GM18505 (cell line): ENCODE measurements at regions not wholly inside any gene's neighbourhood (a gene's known extent, or its start where the extent isn't known, plus 50 kb on each side); places are given as distances from the start of the nearest gene placed in this dataset.

Source experiments
- ATAC-seq: cut with Tn5 transposase; IDR thresholded peaks from one replicate; pipeline ENCODE4 v1.9.1; 2021; ENCODE audit not compliant: unreplicated experiment
- POLR2A ChIP-seq: IDR thresholded peaks from 4 replicates; pipeline ENCODE4 v1.6.1; 2011; ENCODE audit warnings: borderline replicate concordance; ENCODE audit not compliant: insufficient read depth, insufficient read length; ENCODE audit errors: extremely low read depth

DNA sequence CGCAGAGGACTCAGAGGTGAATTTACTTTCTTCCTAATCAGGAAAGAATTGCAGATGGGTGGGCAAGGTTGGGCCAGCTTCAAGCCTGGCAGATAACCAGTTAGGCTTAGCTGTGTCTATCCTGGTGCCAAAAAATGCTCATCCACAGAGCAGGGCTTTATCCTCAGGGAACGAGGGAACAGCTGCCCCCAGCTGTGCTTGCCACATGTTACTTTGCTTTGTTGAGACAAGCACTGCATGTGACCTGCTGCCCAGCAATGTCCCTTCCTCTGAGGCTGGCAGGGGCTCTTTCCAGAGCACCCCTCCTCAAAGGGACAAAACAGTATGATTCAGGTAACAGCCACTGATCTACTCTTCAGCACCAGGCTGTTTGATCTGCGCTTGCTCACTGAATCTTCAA is 505.1 kb upstream of the USP24 start:
- no peak for TF ChIP-seq POLR2A

DNA sequence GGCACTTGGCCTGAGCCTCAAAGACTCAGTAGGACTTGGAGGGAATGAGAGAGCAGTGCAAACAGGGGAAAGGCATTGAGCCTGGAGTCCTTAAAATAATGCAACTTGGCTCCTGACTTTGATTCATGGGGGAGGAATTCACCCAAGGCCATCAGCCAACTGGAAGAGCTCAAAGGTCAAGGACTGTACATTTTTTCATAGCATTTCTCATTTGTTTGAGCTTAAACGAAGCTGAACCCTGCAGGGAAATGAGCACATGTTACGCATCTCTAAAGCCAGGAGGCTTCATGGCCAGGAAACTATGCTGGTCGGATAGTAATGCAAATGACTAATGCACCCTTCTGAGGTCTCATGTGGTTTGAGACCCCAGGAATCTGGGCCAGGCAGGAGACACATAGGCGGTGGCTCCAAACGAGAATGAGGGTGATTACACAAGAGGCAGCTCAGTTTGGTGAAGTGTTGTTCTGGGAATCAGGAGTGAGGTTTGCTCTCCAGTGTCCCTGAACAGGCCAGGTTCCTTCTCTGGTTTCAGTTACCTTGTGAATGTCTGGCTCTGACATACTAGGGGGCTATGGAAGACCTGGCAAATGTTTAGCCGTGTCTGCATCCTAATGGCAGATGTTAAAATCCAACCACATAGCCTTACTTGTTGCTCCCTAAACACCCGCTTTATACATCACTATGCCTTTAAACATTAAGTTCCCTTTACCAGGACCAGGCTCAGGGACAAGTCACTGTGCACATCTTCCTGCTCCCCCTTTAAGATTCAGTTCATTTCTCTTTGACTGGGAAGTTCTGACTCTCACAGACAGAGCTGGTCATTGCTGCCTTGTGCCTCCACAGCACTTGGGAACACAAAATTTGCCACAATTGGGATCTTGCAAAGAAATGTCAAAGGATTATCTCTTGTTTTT is 503.9 kb upstream of the USP24 start:
- no peak for ATAC-seq
- TF ChIP-seq POLR2A, result no peak

More for the DNA sequence above, 505.1 kb upstream of the USP24 start:
- ATAC-seq, result no peak

DNA sequence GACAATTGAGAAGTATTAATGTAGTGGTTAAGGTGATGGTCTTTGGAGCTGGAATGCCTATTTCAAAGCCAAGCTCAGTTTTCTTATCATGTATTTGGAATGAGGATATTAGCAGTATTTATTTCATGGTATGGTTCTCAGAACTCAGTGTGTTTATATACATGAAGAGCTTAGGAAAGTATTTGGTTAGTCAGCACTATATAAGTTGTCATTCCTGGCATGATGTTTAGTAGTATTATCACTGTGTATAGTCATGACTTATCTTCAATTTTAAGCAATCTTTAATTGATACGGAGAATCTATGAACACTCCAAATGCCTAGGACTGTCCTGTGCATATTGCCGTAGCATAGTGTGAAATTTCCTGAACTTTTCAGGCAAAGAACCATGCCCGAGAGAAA is 501.9 kb upstream of the USP24 start:
- no peak for ATAC-seq
- TF ChIP-seq POLR2A, result no peak

DNA sequence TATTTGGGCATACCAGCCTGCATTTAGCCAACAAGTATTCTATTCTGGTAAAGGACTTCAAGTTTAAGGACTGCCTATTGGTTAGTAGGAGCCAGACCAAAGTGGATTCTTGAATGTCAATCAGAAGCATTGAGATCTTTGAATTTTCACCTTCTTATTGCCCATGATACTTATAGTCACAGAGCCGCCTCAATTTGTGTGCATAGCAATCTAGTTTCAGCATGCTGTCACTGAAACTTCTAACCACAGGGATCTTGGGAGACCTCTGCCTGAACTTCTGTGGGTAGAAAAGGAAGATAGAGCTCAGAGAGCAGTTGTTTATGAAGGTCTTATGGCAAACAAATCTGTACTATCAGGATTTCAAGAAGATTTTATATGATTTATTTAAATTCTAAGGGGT is 501.4 kb upstream of the USP24 start:
- TF ChIP-seq POLR2A, result no peak
- no peak for ATAC-seq

DNA sequence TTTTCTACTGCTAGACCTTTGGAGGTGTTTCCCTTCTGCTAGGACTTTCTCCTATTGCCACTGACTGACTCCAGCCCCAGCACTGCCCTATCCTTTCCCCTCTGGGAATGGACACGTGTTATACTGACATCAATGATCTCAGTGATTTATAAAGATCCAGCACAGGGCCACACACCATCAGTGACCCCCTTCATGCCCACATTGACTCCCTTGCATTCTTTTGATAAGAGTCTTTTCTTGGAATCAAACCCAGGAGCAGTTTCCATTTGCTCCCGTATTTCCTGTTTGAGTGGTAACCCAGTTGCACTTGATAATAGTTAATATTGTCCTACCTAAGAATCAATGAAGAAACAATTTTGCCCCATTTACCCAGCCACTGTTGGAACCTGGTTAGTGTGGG is 501.0 kb upstream of the USP24 start:
- ATAC-seq, result no peak
- TF ChIP-seq POLR2A, result no peak

DNA sequence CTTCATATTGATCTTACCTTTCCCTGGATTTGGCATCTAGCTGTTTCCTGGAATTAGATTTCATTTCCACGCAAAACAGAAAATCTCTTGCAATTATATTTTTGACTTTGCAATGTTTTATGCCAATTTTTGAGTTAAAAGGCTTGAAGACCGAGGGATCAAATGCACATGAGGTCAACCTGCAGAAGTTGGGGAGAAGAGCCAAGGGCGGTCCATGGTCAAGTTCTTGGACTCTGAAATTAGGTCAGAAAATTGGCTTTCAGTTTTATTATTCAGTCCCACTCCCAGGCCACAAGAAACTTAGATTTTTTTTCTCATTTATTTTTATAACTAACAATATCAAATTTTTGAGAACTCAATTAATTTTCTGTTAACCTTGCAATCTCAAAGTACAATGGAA is 499.1 kb upstream of the USP24 start:
- TF ChIP-seq POLR2A, result no peak
- no peak for ATAC-seq

DNA sequence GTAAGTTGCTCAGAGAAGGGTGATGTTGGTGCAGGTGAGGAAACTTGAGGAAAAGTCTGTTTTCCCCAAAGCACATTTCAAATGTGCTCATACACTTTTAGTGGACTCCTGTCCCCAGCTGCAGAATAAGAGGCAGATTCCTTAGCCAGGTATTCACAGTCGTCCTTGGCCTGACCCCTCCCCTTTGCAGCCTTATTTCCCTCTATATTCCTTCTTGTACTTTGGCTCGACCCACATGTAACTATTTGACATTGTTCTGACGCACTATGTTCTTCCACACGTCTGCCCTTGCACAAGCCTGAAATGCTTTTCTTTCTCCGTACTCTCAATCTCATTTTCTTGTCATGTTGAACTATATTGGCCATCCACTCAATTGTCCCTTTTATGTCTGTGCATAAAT is 498.4 kb upstream of the USP24 start:
- TF ChIP-seq POLR2A, result no peak

DNA sequence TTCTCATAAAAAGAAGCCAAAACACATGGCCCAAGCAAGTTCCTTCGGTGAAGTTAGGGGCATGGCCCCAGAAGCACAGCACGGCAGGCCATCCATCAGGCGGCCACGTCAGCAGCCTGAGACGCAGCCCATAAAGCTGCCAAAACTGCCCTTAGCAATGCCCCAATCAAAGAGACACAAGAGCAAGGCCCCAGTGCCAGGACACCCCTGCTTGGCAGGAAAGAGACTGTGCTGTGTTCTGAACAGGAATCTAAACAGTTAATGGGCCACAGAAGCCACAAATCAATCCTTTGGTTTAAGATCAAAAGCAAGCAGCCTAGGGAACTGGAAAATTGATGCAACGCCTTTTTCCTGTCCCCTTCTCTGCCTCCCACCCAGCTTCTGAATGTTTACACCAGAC is 497.0 kb upstream of the USP24 start:
- ATAC-seq, result no peak
- no peak for TF ChIP-seq POLR2A

More for the DNA sequence above, 498.4 kb upstream of the USP24 start:
- ATAC-seq, result no peak

DNA sequence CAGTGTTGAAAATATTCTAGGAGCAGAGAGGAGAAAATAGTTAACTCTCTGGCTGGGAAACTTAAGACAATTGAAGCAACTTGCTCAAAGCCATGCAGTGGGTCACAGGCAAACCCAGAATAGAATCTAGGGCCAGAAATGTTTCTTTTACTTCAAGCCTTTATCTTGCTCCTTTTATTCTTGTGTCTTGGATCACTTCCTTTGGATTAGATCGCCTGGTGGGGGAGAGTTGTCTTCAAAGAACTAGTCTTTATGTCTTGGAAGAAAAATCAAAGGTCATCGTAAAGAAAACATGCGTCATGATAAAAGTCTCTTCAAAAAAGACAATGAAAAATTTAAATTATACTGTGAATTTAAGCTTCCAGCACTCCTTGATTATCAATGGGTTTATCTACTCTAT is 493.6 kb upstream of the USP24 start:
- TF ChIP-seq POLR2A, result no peak
- ATAC-seq, result no peak

DNA sequence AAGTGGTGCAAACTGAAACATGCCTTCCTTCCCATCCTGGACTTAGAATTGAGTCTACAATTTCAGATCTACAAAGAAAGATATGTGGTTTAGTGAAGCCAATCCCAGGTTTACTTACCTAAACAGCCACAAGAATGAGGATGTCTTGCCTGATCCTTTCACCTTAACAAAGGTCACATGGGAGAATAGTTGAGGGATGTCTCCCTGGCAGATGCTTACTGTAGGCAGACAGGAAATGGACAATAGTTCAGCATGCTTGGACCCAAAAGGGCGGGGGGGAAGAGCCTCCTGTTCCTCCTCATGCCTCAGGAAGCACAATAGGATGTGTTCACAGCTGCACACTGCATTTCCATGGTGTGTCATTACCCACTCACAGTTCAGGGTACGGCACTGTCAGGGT is 492.7 kb upstream of the USP24 start:
- no peak for TF ChIP-seq POLR2A
- ATAC-seq, result no peak

DNA sequence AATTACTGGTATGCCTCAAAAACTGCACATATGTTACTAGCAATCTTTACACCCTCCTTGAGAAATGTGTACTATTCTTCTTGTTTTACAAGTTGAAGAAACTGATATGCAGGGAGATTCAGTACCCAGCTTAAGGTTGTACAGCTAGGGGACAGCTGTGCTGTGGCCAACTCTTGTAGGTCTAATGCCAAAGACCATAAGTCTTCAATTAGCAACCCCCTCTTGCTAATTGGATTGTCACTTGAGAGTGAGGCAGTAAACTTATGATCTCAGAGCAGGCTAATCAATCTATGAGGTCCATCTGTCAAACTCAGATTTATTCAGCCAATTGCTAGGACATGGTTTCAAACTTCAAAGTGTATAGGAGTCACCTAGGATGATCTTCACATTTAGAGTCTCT is 492.0 kb upstream of the USP24 start:
- no peak for TF ChIP-seq POLR2A
- ATAC-seq, result no peak

DNA sequence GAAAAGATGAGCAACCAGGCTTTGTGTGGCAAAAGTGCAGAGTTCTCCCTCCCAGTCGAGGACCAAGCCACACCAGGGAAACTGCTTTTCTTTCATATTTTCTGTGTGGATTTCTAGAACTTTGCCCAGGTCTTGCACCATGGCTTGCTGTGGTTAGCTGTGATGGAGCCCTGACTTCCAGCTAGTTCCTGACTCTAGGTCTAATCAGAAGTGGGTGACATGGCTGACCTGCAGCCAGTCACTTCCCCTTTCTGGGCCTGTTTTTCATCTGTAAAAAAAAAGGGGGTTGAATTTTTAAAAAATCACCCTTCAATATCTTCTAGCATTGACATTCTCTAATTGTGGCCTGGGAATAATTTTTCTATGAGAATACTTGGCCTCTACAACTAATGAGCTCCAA is 491.2 kb upstream of the USP24 start:
- ATAC-seq, result no peak
- TF ChIP-seq POLR2A, result no peak

DNA sequence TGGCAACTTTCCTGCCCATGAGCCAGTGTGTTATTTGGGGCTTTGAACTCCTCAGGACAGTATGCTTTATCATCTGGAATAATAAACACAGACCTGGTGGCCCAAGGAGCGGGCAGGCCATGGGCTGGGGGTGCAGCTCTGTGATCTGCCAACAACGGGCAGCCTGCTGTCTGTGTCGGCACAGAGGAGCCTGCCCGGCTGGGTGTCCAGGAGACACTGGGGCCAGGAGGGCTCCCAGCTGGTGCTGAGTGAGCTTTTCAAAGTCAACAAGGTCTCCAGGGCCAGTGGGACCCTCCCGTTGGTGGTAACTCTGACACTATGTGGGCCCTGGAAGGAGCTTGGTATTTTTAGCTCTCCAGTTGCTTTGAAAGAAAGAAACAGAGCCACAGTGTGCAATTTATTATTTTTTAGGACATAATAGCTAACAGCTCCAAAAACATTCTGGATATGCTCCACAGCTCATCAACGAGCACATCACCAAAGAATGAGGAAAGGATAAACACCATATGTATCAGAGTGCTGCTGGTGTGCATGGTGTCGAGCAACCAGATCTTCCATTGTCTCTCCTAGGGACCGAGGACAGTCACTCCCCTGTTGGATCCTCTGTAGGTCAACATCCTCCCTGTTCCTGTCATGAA is 488.7 kb upstream of the USP24 start:
- ATAC-seq, result no peak
- no peak for TF ChIP-seq POLR2A

DNA sequence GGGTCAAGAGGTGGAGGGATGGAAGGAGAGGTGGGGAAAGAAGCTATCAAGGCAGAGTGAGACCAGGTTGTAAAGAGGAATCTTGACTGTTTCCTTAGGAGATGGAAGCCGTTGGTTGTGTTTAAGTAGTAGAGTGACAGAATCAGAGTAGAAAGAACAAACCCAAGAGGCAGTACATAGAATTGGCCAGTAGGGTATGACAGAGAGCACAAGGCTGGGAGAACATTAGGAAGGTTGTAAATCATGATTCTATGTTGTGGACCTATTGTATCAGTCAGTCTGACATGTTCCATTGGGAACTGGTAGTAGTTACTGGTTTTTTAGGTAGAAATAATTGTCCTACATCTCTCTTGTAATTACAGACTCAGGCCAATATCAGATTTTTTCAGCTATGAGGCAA is 486.9 kb upstream of the USP24 start:
- ATAC-seq, result no peak
- TF ChIP-seq POLR2A, result no peak
